ENCODE measurements at regions not wholly inside any gene's neighbourhood (a gene's known extent, or its start where the extent isn't known, plus 50 kb on each side); places are given as distances from the start of the nearest gene placed in this dataset.

GRCh38 chr10:113273181-113274163, 279.4 kb upstream of the HABP2 start:
- H3K4me3 ChIP-seq: peak overlapping the region; percentile 36
- peaks cover 17 to 21% of the 10 kb centered on the region in 2 donors for H3K4me1 ChIP-seq (ENCODE audit: control insufficient read depth in 1 of 2, low read depth in 2 of 2)
- no peak for TF ChIP-seq CTCF (IDR thresholded peaks at IDR 0.05)
- no peaks in the 10 kb centered on the region for H3K36me3 ChIP-seq
- H3K9me3 ChIP-seq: peaks cover 3% of the 10 kb centered on the region
- H3K27ac ChIP-seq: peak overlapping the region; percentile 63 to 70
- no peak for ATAC-seq (ENCODE audit: insufficient number of reproducible peaks, low FRiP score, low read depth)
- H3K27me3 ChIP-seq (replicated peaks; ENCODE audit: insufficient read depth): no peaks in the 10 kb centered on the region
- DNase-seq (ENCODE audit: low spot score): no peak

DNA sequence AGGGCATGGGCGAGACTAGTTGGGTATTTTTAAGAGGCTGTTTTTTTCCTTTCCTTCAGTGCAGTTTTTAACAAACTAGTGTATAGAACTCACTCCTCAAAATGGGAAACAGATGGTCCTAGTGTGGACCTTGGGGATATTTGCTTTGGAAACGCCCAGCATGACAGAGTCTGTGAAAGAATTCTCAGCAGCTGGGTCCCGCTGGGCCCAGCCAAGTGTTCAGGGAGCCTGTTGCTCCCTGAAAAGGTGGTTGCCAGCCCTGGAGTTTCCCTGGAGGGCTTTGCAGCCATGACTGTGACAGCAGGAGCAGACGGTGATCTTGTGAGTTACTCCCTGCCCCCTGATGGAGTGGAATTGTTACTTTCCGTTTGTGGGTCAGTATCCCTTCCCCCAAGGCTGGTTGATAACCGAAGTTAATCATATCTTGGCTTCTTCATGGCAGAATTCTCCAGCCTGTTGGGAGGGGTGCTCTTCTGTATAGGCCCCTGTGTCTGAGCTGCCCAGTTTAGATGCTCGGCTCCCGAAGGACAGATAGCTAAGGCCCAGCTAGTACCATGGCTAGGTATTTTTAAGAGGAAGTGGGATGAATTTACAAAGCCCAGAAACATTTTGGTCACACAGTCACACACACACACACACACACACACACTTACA, 278.6 kb upstream of the HABP2 start:
- no peaks in the 10 kb centered on the region for H3K27me3 ChIP-seq (replicated peaks; ENCODE audit: insufficient read depth)
- peak; percentile 40 for ATAC-seq (ENCODE audit: insufficient number of reproducible peaks, low FRiP score, low read depth)
- DNase-seq (ENCODE audit: low spot score): no peak
- H3K27ac ChIP-seq: peak overlapping the region; percentile 63 to 70
- no peak for TF ChIP-seq CTCF (IDR thresholded peaks at IDR 0.05)
- H3K36me3 ChIP-seq: no peaks in the 10 kb centered on the region
- peak overlapping the region; percentile 36 for H3K4me3 ChIP-seq
- peaks cover 3% of the 10 kb centered on the region for H3K9me3 ChIP-seq
- H3K4me1 ChIP-seq (ENCODE audit: control insufficient read depth in 1 of 2, low read depth in 2 of 2): peaks cover 17 to 21% of the 10 kb centered on the region in 2 donors

DNA sequence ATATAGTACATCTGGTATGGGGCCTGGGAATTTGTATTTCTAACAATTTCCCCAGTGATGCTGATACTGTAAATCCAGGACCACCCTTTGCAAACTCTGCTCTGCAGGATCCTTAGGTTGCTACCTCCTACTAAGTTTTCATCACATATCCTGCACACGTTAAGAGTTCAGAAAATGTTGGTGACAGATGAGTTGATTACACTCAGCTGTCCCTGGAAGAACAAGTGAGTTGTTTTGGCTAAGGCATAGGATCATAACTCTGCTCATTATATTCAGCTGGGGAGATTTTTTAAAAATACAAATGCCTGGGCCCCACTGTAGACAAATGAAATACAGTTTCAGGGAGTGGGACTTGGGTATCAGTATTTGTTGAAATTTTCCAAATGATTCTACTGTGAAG, 274.6 kb upstream of the HABP2 start:
- TF ChIP-seq CTCF (IDR thresholded peaks at IDR 0.05): no peak
- Histone ChIP-seq H3K9me3 (peaks cover 3% of the 10 kb centered on the region), H3K27ac (no peak overlapping the region), H3K4me1 (ENCODE audit: control insufficient read depth in 1 of 2, low read depth in 2 of 2) (peaks cover 9 to 12% of the 10 kb centered on the region in 2 donors), H3K36me3 (no peaks in the 10 kb centered on the region), H3K4me3 (no peak overlapping the region), H3K27me3 (replicated peaks; ENCODE audit: insufficient read depth) (no peaks in the 10 kb centered on the region)
- no peak for ATAC-seq (ENCODE audit: insufficient number of reproducible peaks, low FRiP score, low read depth)
- no peak for DNase-seq (ENCODE audit: low spot score)

DNA sequence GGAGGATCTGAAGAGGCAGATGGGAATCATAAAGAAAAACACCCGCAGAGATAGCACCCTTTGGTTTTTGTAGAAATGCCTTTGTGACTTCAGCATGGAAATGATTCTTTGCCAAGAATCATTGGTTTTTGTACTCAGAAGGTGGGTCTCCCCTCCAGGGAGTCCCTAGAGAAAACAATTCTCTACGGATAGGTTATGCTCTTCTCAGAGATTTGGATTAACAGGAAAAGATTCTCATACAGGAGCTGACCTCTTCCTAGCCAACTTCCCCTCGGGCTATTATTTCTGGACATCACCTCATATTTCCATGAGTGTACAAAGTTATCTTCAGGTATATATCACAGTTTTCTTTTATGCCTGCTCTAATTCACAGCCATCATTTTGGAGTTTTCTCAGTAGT, 274.2 kb upstream of the HABP2 start:
- no peaks in the 10 kb centered on the region for H3K36me3 ChIP-seq
- no peak overlapping the region for H3K27ac ChIP-seq
- DNase-seq (ENCODE audit: low spot score) (no peak), ATAC-seq (ENCODE audit: insufficient number of reproducible peaks, low FRiP score, low read depth) (no peak)
- H3K9me3 ChIP-seq: peaks cover 3% of the 10 kb centered on the region
- H3K4me3 ChIP-seq: no peak overlapping the region
- peaks cover 6 to 8% of the 10 kb centered on the region in 2 donors for H3K4me1 ChIP-seq (ENCODE audit: control insufficient read depth in 1 of 2, low read depth in 2 of 2)
- no peaks in the 10 kb centered on the region for H3K27me3 ChIP-seq (replicated peaks; ENCODE audit: insufficient read depth)
- no peak for TF ChIP-seq CTCF (IDR thresholded peaks at IDR 0.05)

- ATAC-seq (ENCODE audit: insufficient number of reproducible peaks, low FRiP score, low read depth): no peak
- no peak for TF ChIP-seq CTCF (IDR thresholded peaks at IDR 0.05)
- H3K36me3 ChIP-seq: no peaks in the 10 kb centered on the region
- DNase-seq (ENCODE audit: low spot score): no peak
- H3K27ac ChIP-seq: no peak overlapping the region
- peaks cover 1 to 6% of the 10 kb centered on the region in 2 donors for H3K4me1 ChIP-seq (ENCODE audit: control insufficient read depth in 1 of 2, low read depth in 2 of 2)
- H3K27me3 ChIP-seq (replicated peaks; ENCODE audit: insufficient read depth): no peaks in the 10 kb centered on the region
- peaks cover 3% of the 10 kb centered on the region for H3K9me3 ChIP-seq
- H3K4me3 ChIP-seq: no peak overlapping the region
Observed at GRCh38 chr10:113279262-113279661, 273.6 kb upstream of the HABP2 start.
